HepG2 (cell line): ENCODE measurements at regions not wholly inside any gene's neighbourhood (a gene's known extent, or its start where the extent isn't known, plus 50 kb on each side); places are given as distances from the start of the nearest gene placed in this dataset.
"Not testable (repeated sequence)": the region's sequence is repeated elsewhere in the genome, so short reads cannot be mapped to it uniquely, and the experiment has no call there.

Experiments used
- ATAC-seq: fragments of 200-7000 bp; cut with Tn5 transposase; 3 replicates; pipeline ENCODE4 v1.9.1; 2020; ENCODE audit warnings: mild to moderate bottlenecking, moderate library complexity
- BruUV-seq: library from RNA; stranded (reverse); fragments of 400-500 nt; replicated peaks from 2 replicates; lab custom pipeline; 2021; lab: Mats Ljungman, UMichigan
- CTCF ChIA-PET: fragments of 300-600 bp; formaldehyde crosslinking; extraction: SDS; loops from one replicate; lab custom pipeline; 2021; ENCODE audit warnings: low total read pairs, inconsistent platforms, low intra/inter-chr PET ratio; lab: Yijun Ruan, JAX
- POLR2A ChIA-PET: fragments of 350-600 bp; sonication (Branson Sonifier 250); formaldehyde crosslinking; loops from one replicate; lab custom pipeline; 2020; ENCODE audit warnings: antibody characterized with exemption, inconsistent platforms; lab: Yijun Ruan, JAX
- DNase-seq: peaks from one replicate; pipeline ENCODE4 v3.0.0-alpha.2; 2015; ENCODE audit warnings: low spot score
- FAIRE-seq: peaks from 3 replicates; lab custom pipeline; 2011; peaks lifted over from hg19 to GRCh38; lab: Jason Lieb, UNC
- H2AFZ ChIP-seq: one replicate; pipeline ENCODE4 v1.6.1; 2011; ENCODE audit warnings: low read length, inconsistent platforms
- H3K27ac ChIP-seq: fragments of 300-600 bp; 3 replicates; pipeline ENCODE4 v1.8.0; 2011; ENCODE audit warnings: mixed run types, mild to moderate bottlenecking, mixed read lengths, low read length, inconsistent platforms; ENCODE audit not compliant: insufficient read depth; ENCODE audit errors: extremely low read length
- H3K27me3 ChIP-seq, 2 experiments: fragments of 200-600 bp in 1 of 2; 2 replicates in 1 of 2; 3 replicates in 1 of 2; pipeline versions ENCODE4 v1.6.0 to v1.8.0; 2011; ENCODE audit warnings: low read length in 2 of 2, mild to moderate bottlenecking in 2 of 2, moderate library complexity in 2 of 2, inconsistent platforms in 1 of 2; ENCODE audit not compliant: insufficient read depth in 2 of 2, control insufficient read depth in 1 of 2
- H3K36me3 ChIP-seq, 2 experiments: fragments of 200-600 bp in 1 of 2; replicated peaks in 1 of 2; 2 replicates in 1 of 2; 3 replicates in 1 of 2; pipeline versions ENCODE4 v1.5.1 to v1.8.0; 2011; ENCODE audit warnings: low read length in 2 of 2, inconsistent platforms in 1 of 2; ENCODE audit not compliant: insufficient read depth in 2 of 2, control insufficient read depth in 1 of 2
- H3K4me1 ChIP-seq: 2 replicates; pipeline ENCODE4 v1.5.1; 2012; ENCODE audit warnings: low read length, inconsistent platforms; ENCODE audit not compliant: insufficient read depth
- H3K4me2 ChIP-seq: 2 replicates; pipeline ENCODE4 v1.6.0; 2011; ENCODE audit warnings: low read depth, low read length, inconsistent platforms
- H3K4me3 ChIP-seq, 3 experiments: fragments of 200-600 bp in 1 of 3; sonication (generic), shearing (Covaris generic) in 1 of 3; replicated peaks in 1 of 3; 2 replicates each; pipeline ENCODE4 v1.5.1; 2011 to 2016; ENCODE audit warnings: low read length in 3 of 3, inconsistent platforms in 2 of 3, low read depth in 2 of 3, mild to moderate bottlenecking in 2 of 3, control low read depth in 1 of 3, mixed read lengths in 1 of 3; ENCODE audit not compliant: insufficient read depth in 1 of 3
- H3K79me2 ChIP-seq: one replicate; pipeline ENCODE4 v1.6.1; 2011; ENCODE audit warnings: low read length, inconsistent platforms; ENCODE audit not compliant: insufficient read depth
- H3K9ac ChIP-seq: 2 replicates; pipeline ENCODE4 v1.6.0; 2011; ENCODE audit warnings: mild to moderate bottlenecking, low read depth, low read length, inconsistent platforms; ENCODE audit not compliant: insufficient read depth
- H3K9me3 ChIP-seq: 2 replicates; pipeline ENCODE4 v1.5.1; 2012; ENCODE audit warnings: mild to moderate bottlenecking, low read length
- H4K20me1 ChIP-seq: 2 replicates; pipeline ENCODE4 v1.6.0; 2011; ENCODE audit warnings: inconsistent platforms, mild to moderate bottlenecking, low read length, moderate library complexity; ENCODE audit not compliant: insufficient read depth
- FOXA1 ChIP-seq, 2 experiments: fragments of 450-650 bp in 1 of 2; sonication (generic) in 1 of 2; formaldehyde crosslinking in 1 of 2; IDR thresholded peaks; 2 replicates each; pipeline versions ENCODE4 v1.4.0 to v1.6.1; 2016 to 2020; ENCODE audit warnings: missing genetic modification reagents in 1 of 2
- GATAD2A ChIP-seq: IDR thresholded peaks from 2 replicates; pipeline ENCODE4 v1.6.1; 2016
- SOX13 ChIP-seq, 3 experiments: fragments of 450-650 bp in 1 of 3; sonication (generic) in 1 of 3; formaldehyde crosslinking in 1 of 3; IDR thresholded peaks in 2 of 3; conservative IDR thresholded peaks in 1 of 3; 2 replicates each; pipeline versions ENCODE4 v1.5.0 to v1.6.1; 2016 to 2020; ENCODE audit warnings: antibody characterized with exemption in 1 of 3, mild to moderate bottlenecking in 1 of 3, missing compliant biosample characterization in 1 of 3, missing genetic modification reagents in 1 of 3, moderate library complexity in 1 of 3
- ZMYM4 ChIP-seq: sonication (generic); formaldehyde crosslinking; IDR thresholded peaks from 2 replicates; pipeline ENCODE4 v1.8.1; 2023; ENCODE audit warnings: mild to moderate bottlenecking, missing genetic modification reagents
- WGBS: methylation state at CpG from one replicate; pipeline ENCODE4 v1.1.6; 2017; ENCODE audit warnings: low lambda C conversion rate; 5-methylcytosine and 5-hydroxymethylcytosine counted together
- in situ Hi-C: cut with HindIII; loops from 2 replicates; pipeline ENCODE4 v1.10.0; 2017; ENCODE audit warnings: low pct_unique_long_range_greater_than_20kb; ENCODE audit not compliant: extremely low pct_ligation_motif_present
- intact Hi-C: fragments of 100-400 bp; cut with micrococcal nuclease; formaldehyde crosslinking; loops from one replicate; pipeline ENCODE4 v1.10.0; 2022; ENCODE audit not compliant: unreplicated experiment
- TF ChIP-seq, protein P1 (sequence below): sonication (generic); formaldehyde crosslinking; IDR thresholded peaks from 2 replicates; pipeline ENCODE4 v1.5.1; 2020; ENCODE audit warnings: mild to moderate bottlenecking, missing genetic modification reagents, moderate library complexity

DNA sequence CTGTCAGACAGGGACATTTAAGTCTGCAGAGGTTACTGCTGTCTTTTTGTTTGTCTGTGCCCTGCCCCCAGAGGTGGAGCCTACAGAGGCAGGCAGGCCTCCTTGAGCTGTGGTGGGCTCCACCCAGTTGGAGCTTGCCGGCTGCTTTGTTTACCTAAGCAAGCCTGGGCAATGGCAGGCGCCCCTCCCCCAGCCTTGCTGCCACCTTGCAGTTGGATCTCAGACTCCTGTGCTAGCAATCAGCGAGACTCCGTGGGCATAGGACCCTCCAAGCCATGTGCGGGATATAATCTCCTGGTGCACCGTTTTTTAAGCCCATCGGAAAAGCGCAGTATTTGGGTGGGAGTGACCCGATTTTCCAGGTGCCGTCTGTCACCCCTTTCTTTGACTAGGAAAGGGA lies 147.0 kb upstream of the ELL2 start (continued):
- TF ChIP-seq, protein P1, sequence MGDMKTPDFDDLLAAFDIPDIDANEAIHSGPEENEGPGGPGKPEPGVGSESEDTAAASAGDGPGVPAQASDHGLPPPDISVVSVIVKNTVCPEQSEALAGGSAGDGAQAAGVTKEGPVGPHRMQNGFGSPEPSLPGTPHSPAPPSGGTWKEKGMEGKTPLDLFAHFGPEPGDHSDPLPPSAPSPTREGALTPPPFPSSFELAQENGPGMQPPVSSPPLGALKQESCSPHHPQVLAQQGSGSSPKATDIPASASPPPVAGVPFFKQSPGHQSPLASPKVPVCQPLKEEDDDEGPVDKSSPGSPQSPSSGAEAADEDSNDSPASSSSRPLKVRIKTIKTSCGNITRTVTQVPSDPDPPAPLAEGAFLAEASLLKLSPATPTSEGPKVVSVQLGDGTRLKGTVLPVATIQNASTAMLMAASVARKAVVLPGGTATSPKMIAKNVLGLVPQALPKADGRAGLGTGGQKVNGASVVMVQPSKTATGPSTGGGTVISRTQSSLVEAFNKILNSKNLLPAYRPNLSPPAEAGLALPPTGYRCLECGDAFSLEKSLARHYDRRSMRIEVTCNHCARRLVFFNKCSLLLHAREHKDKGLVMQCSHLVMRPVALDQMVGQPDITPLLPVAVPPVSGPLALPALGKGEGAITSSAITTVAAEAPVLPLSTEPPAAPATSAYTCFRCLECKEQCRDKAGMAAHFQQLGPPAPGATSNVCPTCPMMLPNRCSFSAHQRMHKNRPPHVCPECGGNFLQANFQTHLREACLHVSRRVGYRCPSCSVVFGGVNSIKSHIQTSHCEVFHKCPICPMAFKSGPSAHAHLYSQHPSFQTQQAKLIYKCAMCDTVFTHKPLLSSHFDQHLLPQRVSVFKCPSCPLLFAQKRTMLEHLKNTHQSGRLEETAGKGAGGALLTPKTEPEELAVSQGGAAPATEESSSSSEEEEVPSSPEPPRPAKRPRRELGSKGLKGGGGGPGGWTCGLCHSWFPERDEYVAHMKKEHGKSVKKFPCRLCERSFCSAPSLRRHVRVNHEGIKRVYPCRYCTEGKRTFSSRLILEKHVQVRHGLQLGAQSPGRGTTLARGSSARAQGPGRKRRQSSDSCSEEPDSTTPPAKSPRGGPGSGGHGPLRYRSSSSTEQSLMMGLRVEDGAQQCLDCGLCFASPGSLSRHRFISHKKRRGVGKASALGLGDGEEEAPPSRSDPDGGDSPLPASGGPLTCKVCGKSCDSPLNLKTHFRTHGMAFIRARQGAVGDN (CRISPR knock-in tag): peak; percentile 45
- not testable (repeated sequence) for TF ChIP-seq FOXA1, SOX13 (IDR thresholded peaks at IDR 0.05)
- TF ChIP-seq FOXA1 (CRISPR knock-in tag; IDR thresholded peaks at IDR 0.05) (peak; percentile 85), GATAD2A (0 out of 2 replicates have a peak, but pooled peaks have one; percentile 20), SOX13 (CRISPR knock-in tag; conservative IDR thresholded peaks at IDR 0.05 in 1 of 2, IDR thresholded peaks at IDR 0.05 in 1 of 2) (peak in 1 of 2 experiments; percentile 25; a peak in 1 of 4 replicates), ZMYM4 (CRISPR knock-in tag) (peak; percentile 62)

DNA sequence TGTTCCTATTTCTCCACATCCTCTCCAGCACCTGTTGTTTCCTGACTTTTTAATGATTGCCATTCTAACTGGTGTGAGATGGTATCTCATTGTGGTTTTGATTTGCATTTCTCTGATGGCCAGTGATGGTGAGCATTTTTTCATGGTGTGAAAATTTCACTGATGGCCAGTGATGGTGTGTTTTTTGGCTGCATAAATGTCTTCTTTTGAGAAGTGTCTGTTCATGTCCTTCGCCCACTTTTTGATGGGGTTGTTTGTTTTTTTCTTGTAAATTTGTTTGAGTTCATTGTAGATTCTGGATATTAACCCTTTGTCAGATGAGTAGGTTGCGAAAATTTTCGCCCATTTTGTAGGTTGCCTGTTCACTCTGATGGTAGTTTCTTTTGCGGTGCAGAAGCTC lies 142.2 kb upstream of the ELL2 start:
- H2AFZ ChIP-seq, H3K27me3 ChIP-seq, intact Hi-C loops, BruUV-seq, H4K20me1 ChIP-seq, H3K36me3 ChIP-seq, in situ Hi-C loops, ATAC-seq, FAIRE-seq, POLR2A ChIA-PET, DNase-seq, H3K9ac ChIP-seq, H3K9me3 ChIP-seq, CTCF ChIA-PET, H3K79me2 ChIP-seq, H3K4me3 ChIP-seq, H3K27ac ChIP-seq, H3K4me2 ChIP-seq: not testable (repeated sequence)
- H3K4me1 ChIP-seq: peaks cover 18% of the 10 kb centered on the region
- WGBS: 99% methylated on average over 4 of the region's 4 CpGs
